Mesendoderm (in vitro differentiated cells): ENCODE measurements at regions not wholly inside any gene's neighbourhood (a gene's known extent, or its start where the extent isn't known, plus 50 kb on each side); places are given as distances from the start of the nearest gene placed in this dataset.
"Not testable (repeated sequence)": the region's sequence is repeated elsewhere in the genome, so short reads cannot be mapped to it uniquely, and the experiment has no call there.

Source experiments
- DNase-seq: peaks from one replicate; pipeline ENCODE4 v3.0.0; 2013
- H2AK5ac ChIP-seq: 2 replicates; pipeline ENCODE4 v1.6.1; 2013; ENCODE audit warnings: low read length, inconsistent platforms
- H2BK120ac ChIP-seq: 2 replicates; pipeline ENCODE4 v1.6.1; 2013; ENCODE audit warnings: low read depth, mild to moderate bottlenecking, low read length, moderate library complexity, mixed read lengths
- H2BK15ac ChIP-seq: replicated peaks from 2 replicates; pipeline ENCODE4 v1.6.1; 2013; ENCODE audit warnings: low read depth, mild to moderate bottlenecking, moderate library complexity
- H2BK5ac ChIP-seq: 2 replicates; pipeline ENCODE4 v1.6.1; 2013; ENCODE audit warnings: low read length, inconsistent platforms
- H3K18ac ChIP-seq: 2 replicates; pipeline ENCODE4 v1.6.1; 2013; ENCODE audit warnings: mild to moderate bottlenecking, low read length, mixed read lengths
- H3K23ac ChIP-seq: one replicate; pipeline ENCODE4 v1.6.1; 2013; ENCODE audit warnings: low read length
- H3K27ac ChIP-seq: 2 replicates; pipeline ENCODE4 v1.5.1; 2013; ENCODE audit warnings: low read depth, mild to moderate bottlenecking, inconsistent platforms, low read length, moderate library complexity
- H3K27me3 ChIP-seq: 2 replicates; pipeline ENCODE4 v1.6.1; 2013; ENCODE audit warnings: low read length, control low read depth, mild to moderate bottlenecking, inconsistent platforms; ENCODE audit not compliant: insufficient read depth, poor library complexity
- H3K36me3 ChIP-seq: 2 replicates; pipeline ENCODE4 v1.6.1; 2013; ENCODE audit warnings: low read length, inconsistent platforms; ENCODE audit not compliant: control insufficient read depth, insufficient read depth
- H3K4ac ChIP-seq: one replicate; pipeline ENCODE4 v1.6.1; 2013; ENCODE audit warnings: low read depth, mild to moderate bottlenecking, low read length, moderate library complexity
- H3K4me1 ChIP-seq: 2 replicates; pipeline ENCODE4 v1.6.1; 2013; ENCODE audit warnings: low read depth, low read length, inconsistent platforms; ENCODE audit not compliant: control insufficient read depth
- H3K4me2 ChIP-seq: 2 replicates; pipeline ENCODE4 v1.6.1; 2013; ENCODE audit warnings: low read length
- H3K4me3 ChIP-seq: 2 replicates; pipeline ENCODE4 v1.5.1; 2013; ENCODE audit warnings: mild to moderate bottlenecking, low read length
- H3K56ac ChIP-seq: one replicate; pipeline ENCODE4 v1.6.1; 2013; ENCODE audit warnings: low read length
- H3K79me1 ChIP-seq: 2 replicates; pipeline ENCODE4 v1.6.1; 2013; ENCODE audit warnings: low read length, inconsistent platforms
- H3K79me2 ChIP-seq: 2 replicates; pipeline ENCODE4 v1.6.1; 2013; ENCODE audit warnings: mild to moderate bottlenecking, low read length; ENCODE audit not compliant: control insufficient read depth, insufficient read depth
- H3K9ac ChIP-seq: 2 replicates; pipeline ENCODE4 v1.6.1; 2013; ENCODE audit warnings: low read length, inconsistent platforms
- H4K5ac ChIP-seq: one replicate; pipeline ENCODE4 v1.6.1; 2013; ENCODE audit warnings: low read length
- H4K8ac ChIP-seq: one replicate; pipeline ENCODE4 v1.6.1; 2013; ENCODE audit warnings: low read depth, mild to moderate bottlenecking, control low read depth, low read length, moderate library complexity
- WGBS: extraction: QIAGEN DNeasy Blood & Tissue Kit; methylation state at CpG from one replicate; pipeline ENCODE4 v1.1.7; 2013; ENCODE audit warnings: low lambda C conversion rate, missing lambda C conversion rate; ENCODE audit not compliant: insufficient coverage; ENCODE audit errors: extremely low coverage; 5-methylcytosine and 5-hydroxymethylcytosine counted together

GRCh38 chr16:17551682-17552081 is 80.9 kb upstream of the XYLT1 start:
- not testable (repeated sequence) for H3K36me3 ChIP-seq, DNase-seq, H2BK15ac ChIP-seq, H3K18ac ChIP-seq, H3K4me1 ChIP-seq, H4K8ac ChIP-seq, H3K79me1 ChIP-seq, H3K9ac ChIP-seq, H2BK5ac ChIP-seq, H2BK120ac ChIP-seq, H3K4ac ChIP-seq, H3K23ac ChIP-seq, H3K79me2 ChIP-seq, H3K56ac ChIP-seq, H4K5ac ChIP-seq, H2AK5ac ChIP-seq, H3K27me3 ChIP-seq, H3K27ac ChIP-seq, H3K4me2 ChIP-seq, H3K4me3 ChIP-seq
- no CpG with 5 or more reads among the region's 6 CpGs for whole genome bisulfite sequencing

- Histone ChIP-seq H3K27me3 (no peaks in the 10 kb centered on the region), H4K5ac (no peak overlapping the region), H3K23ac (no peak overlapping the region), H3K4me2 (no peak overlapping the region), H2BK5ac (no peak overlapping the region), H3K79me1 (no peaks in the 10 kb centered on the region), H2BK120ac (no peak overlapping the region), H2AK5ac (no peak overlapping the region), H3K79me2 (no peaks in the 10 kb centered on the region), H3K9ac (no peak overlapping the region), H3K4ac (no peak overlapping the region), H2BK15ac (no peak overlapping the region), H3K27ac (no peak overlapping the region), H4K8ac (no peak overlapping the region), H3K4me3 (no peak overlapping the region), H3K18ac (no peak overlapping the region), H3K36me3 (no peaks in the 10 kb centered on the region), H3K56ac (no peak overlapping the region), H3K4me1 (no peaks in the 10 kb centered on the region)
- no CpG with 5 or more reads among the region's 4 CpGs for WGBS
- DNase-seq = no peak
These were observed 78.1 kb upstream of the XYLT1 start for GRCh38 chr16:17548825-17549224.

GRCh38 chr16:17544785-17545184 is 74.0 kb upstream of the XYLT1 start:
- Histone ChIP-seq H2BK120ac (no peak overlapping the region), H4K5ac (no peak overlapping the region), H2BK15ac (no peak overlapping the region), H3K56ac (no peak overlapping the region), H3K79me1 (no peaks in the 10 kb centered on the region), H3K79me2 (no peaks in the 10 kb centered on the region), H3K4ac (no peak overlapping the region), H3K9ac (no peak overlapping the region), H2AK5ac (no peak overlapping the region), H3K27ac (no peak overlapping the region), H3K23ac (no peak overlapping the region), H3K27me3 (no peaks in the 10 kb centered on the region), H3K36me3 (no peaks in the 10 kb centered on the region), H4K8ac (no peak overlapping the region), H3K18ac (no peak overlapping the region), H3K4me2 (no peak overlapping the region), H3K4me3 (no peak overlapping the region), H2BK5ac (no peak overlapping the region), H3K4me1 (no peaks in the 10 kb centered on the region)
- WGBS = no CpG with 5 or more reads among the region's 3 CpGs
- DNase-seq = peak; percentile 53

- no peak overlapping the region for H3K23ac ChIP-seq
- no peaks in the 10 kb centered on the region for H3K79me1 ChIP-seq
- no peak for DNase-seq
- no peak overlapping the region for H2BK15ac ChIP-seq
- H3K36me3 ChIP-seq = no peaks in the 10 kb centered on the region
- H2AK5ac ChIP-seq = no peak overlapping the region
- H2BK5ac ChIP-seq = no peak overlapping the region
- H3K4me1 ChIP-seq = no peaks in the 10 kb centered on the region
- H4K8ac ChIP-seq = no peak overlapping the region
- no peak overlapping the region for H2BK120ac ChIP-seq
- WGBS = no CpG with 5 or more reads among the region's 2 CpGs
- no peak overlapping the region for H3K4me2 ChIP-seq
- no peaks in the 10 kb centered on the region for H3K27me3 ChIP-seq
- H3K27ac ChIP-seq = no peak overlapping the region
- no peak overlapping the region for H3K9ac ChIP-seq
- no peak overlapping the region for H3K4ac ChIP-seq
- H3K56ac ChIP-seq = no peak overlapping the region
- no peaks in the 10 kb centered on the region for H3K79me2 ChIP-seq
- no peak overlapping the region for H3K18ac ChIP-seq
- H3K4me3 ChIP-seq = no peak overlapping the region
- no peak overlapping the region for H4K5ac ChIP-seq
These were observed 73.5 kb upstream of the XYLT1 start for GRCh38 chr16:17544304-17544703.

- no peak overlapping the region for H3K23ac ChIP-seq
- no peak overlapping the region for H3K4ac ChIP-seq
- H2AK5ac ChIP-seq = no peak overlapping the region
- no peaks in the 10 kb centered on the region for H3K4me1 ChIP-seq
- H3K4me3 ChIP-seq = no peak overlapping the region
- no peak overlapping the region for H4K8ac ChIP-seq
- H3K27me3 ChIP-seq = no peaks in the 10 kb centered on the region
- no peak overlapping the region for H4K5ac ChIP-seq
- no peak overlapping the region for H2BK15ac ChIP-seq
- no peak overlapping the region for H2BK120ac ChIP-seq
- H3K9ac ChIP-seq = no peak overlapping the region
- DNase-seq = no peak
- H3K18ac ChIP-seq = no peak overlapping the region
- H3K56ac ChIP-seq = no peak overlapping the region
- H3K27ac ChIP-seq = no peak overlapping the region
- no peaks in the 10 kb centered on the region for H3K36me3 ChIP-seq
- H2BK5ac ChIP-seq = no peak overlapping the region
- no CpG with 5 or more reads among the region's 2 CpGs for WGBS
- no peak overlapping the region for H3K4me2 ChIP-seq
- no peaks in the 10 kb centered on the region for H3K79me2 ChIP-seq
- no peaks in the 10 kb centered on the region for H3K79me1 ChIP-seq
These were observed 72.3 kb upstream of the XYLT1 start for GRCh38 chr16:17543073-17543472.

- Histone ChIP-seq H3K56ac (no peak overlapping the region), H4K5ac (no peak overlapping the region), H2BK5ac (no peak overlapping the region), H3K27ac (no peak overlapping the region), H3K23ac (no peak overlapping the region), H3K4me1 (no peaks in the 10 kb centered on the region), H3K18ac (no peak overlapping the region), H3K9ac (no peak overlapping the region), H3K4me2 (no peak overlapping the region), H2AK5ac (no peak overlapping the region), H3K79me2 (no peaks in the 10 kb centered on the region), H4K8ac (no peak overlapping the region), H2BK15ac (no peak overlapping the region), H3K4me3 (no peak overlapping the region), H3K4ac (no peak overlapping the region), H3K79me1 (no peaks in the 10 kb centered on the region), H2BK120ac (no peak overlapping the region), H3K27me3 (no peaks in the 10 kb centered on the region), H3K36me3 (no peaks in the 10 kb centered on the region)
- DNase-seq = no peak
- WGBS = no CpG with 5 or more reads among the region's 1 CpG
These were observed 70.6 kb upstream of the XYLT1 start for GRCh38 chr16:17541324-17541723.
